ENCODE measurements at regions not wholly inside any gene's neighbourhood (a gene's known extent, or its start where the extent isn't known, plus 50 kb on each side); places are given as distances from the start of the nearest gene placed in this dataset.

- TF ChIP-seq, protein P1, sequence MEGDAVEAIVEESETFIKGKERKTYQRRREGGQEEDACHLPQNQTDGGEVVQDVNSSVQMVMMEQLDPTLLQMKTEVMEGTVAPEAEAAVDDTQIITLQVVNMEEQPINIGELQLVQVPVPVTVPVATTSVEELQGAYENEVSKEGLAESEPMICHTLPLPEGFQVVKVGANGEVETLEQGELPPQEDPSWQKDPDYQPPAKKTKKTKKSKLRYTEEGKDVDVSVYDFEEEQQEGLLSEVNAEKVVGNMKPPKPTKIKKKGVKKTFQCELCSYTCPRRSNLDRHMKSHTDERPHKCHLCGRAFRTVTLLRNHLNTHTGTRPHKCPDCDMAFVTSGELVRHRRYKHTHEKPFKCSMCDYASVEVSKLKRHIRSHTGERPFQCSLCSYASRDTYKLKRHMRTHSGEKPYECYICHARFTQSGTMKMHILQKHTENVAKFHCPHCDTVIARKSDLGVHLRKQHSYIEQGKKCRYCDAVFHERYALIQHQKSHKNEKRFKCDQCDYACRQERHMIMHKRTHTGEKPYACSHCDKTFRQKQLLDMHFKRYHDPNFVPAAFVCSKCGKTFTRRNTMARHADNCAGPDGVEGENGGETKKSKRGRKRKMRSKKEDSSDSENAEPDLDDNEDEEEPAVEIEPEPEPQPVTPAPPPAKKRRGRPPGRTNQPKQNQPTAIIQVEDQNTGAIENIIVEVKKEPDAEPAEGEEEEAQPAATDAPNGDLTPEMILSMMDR (IDR thresholded peaks at IDR 0.05) = no peak
- TF ChIP-seq POLR2A (IDR thresholded peaks at IDR 0.05) = no peak
Observed at GRCh38 chr18:56107821-56108477, 520.0 kb upstream of the TCF4 start.
